Liver (tissue), 3 donors: ENCODE measurements at regions not wholly inside any gene's neighbourhood (a gene's known extent, or its start where the extent isn't known, plus 50 kb on each side); places are given as distances from the start of the nearest gene placed in this dataset.

Experiments used
- CTCF ChIP-seq: fragments of 150-350 bp; IDR thresholded peaks from 2 replicates; pipeline ENCODE4 v1.5.1; 2017; ENCODE audit warnings: improper control_type of control experiment, low read depth, low read length; ENCODE audit not compliant: missing input control
- FOXA1 ChIP-seq: IDR thresholded peaks from 2 replicates; pipeline ENCODE4 v1.6.1; 2016; ENCODE audit warnings: antibody characterized with exemption
- GABPA ChIP-seq, 2 donors: IDR thresholded peaks in 1 of 2; conservative IDR thresholded peaks in 1 of 2; 2 replicates each; pipeline ENCODE4 v1.6.1; 2016; ENCODE audit warnings: antibody characterized with exemption in 2 of 2, mild to moderate bottlenecking in 1 of 2, moderate library complexity in 1 of 2
- HNF4G ChIP-seq: IDR thresholded peaks from 2 replicates; pipeline ENCODE4 v1.6.1; 2016; ENCODE audit warnings: antibody characterized with exemption
- JUND ChIP-seq, 2 donors: IDR thresholded peaks; 2 replicates each; pipeline ENCODE4 v1.6.1; 2016; ENCODE audit warnings: antibody characterized with exemption in 2 of 2
- RAD21 ChIP-seq, 2 donors: IDR thresholded peaks; 2 replicates each; pipeline ENCODE4 v1.6.1; 2016; ENCODE audit warnings: antibody characterized with exemption in 2 of 2, mild to moderate bottlenecking in 2 of 2
- RXRA ChIP-seq, 2 donors: IDR thresholded peaks; 2 replicates each; pipeline ENCODE4 v1.6.1; 2017 to 2018; ENCODE audit warnings: antibody characterized with exemption in 2 of 2, mild to moderate bottlenecking in 1 of 2
- SP1 ChIP-seq: IDR thresholded peaks from 2 replicates; pipeline ENCODE4 v1.6.1; 2018; ENCODE audit warnings: antibody characterized with exemption, mild to moderate bottlenecking
- TAF1 ChIP-seq: conservative IDR thresholded peaks from 2 replicates; pipeline ENCODE4 v1.6.1; 2016; ENCODE audit warnings: antibody characterized with exemption, mild to moderate bottlenecking
- YY1 ChIP-seq: IDR thresholded peaks from 2 replicates; pipeline ENCODE4 v1.6.1; 2016; ENCODE audit warnings: antibody characterized with exemption, mild to moderate bottlenecking
- TF ChIP-seq, protein P1 (sequence below): IDR thresholded peaks from 2 replicates; pipeline ENCODE4 v1.6.1; 2016; ENCODE audit warnings: antibody characterized with exemption, mild to moderate bottlenecking
- TF ChIP-seq, protein P2 (sequence below): IDR thresholded peaks from 2 replicates; pipeline ENCODE4 v1.6.1; 2016; ENCODE audit warnings: antibody characterized with exemption
- TF ChIP-seq, protein P3 (sequence below): IDR thresholded peaks from 2 replicates; pipeline ENCODE4 v1.6.1; 2016; ENCODE audit warnings: antibody characterized with exemption
- donor health status: healthy.
- donor health status: healthy.

GRCh38 chrX:10095698-10096432 lies 60.9 kb upstream of the CLCN4 start:
- TF ChIP-seq CTCF (no peak), RXRA (IDR thresholded peaks at IDR 0.05) (no peak), JUND (IDR thresholded peaks at IDR 0.05) (no peak), YY1 (no peak), TAF1 (no peak), RAD21 (IDR thresholded peaks at IDR 0.05) (no peak), HNF4G (no peak), FOXA1 (no peak), GABPA (IDR thresholded peaks at IDR 0.05 in 1 of 2, conservative IDR thresholded peaks at IDR 0.05 in 1 of 2) (no peak), SP1 (no peak)
- TF ChIP-seq, protein P1, sequence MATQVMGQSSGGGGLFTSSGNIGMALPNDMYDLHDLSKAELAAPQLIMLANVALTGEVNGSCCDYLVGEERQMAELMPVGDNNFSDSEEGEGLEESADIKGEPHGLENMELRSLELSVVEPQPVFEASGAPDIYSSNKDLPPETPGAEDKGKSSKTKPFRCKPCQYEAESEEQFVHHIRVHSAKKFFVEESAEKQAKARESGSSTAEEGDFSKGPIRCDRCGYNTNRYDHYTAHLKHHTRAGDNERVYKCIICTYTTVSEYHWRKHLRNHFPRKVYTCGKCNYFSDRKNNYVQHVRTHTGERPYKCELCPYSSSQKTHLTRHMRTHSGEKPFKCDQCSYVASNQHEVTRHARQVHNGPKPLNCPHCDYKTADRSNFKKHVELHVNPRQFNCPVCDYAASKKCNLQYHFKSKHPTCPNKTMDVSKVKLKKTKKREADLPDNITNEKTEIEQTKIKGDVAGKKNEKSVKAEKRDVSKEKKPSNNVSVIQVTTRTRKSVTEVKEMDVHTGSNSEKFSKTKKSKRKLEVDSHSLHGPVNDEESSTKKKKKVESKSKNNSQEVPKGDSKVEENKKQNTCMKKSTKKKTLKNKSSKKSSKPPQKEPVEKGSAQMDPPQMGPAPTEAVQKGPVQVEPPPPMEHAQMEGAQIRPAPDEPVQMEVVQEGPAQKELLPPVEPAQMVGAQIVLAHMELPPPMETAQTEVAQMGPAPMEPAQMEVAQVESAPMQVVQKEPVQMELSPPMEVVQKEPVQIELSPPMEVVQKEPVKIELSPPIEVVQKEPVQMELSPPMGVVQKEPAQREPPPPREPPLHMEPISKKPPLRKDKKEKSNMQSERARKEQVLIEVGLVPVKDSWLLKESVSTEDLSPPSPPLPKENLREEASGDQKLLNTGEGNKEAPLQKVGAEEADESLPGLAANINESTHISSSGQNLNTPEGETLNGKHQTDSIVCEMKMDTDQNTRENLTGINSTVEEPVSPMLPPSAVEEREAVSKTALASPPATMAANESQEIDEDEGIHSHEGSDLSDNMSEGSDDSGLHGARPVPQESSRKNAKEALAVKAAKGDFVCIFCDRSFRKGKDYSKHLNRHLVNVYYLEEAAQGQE, result no peak
- TF ChIP-seq, protein P2, sequence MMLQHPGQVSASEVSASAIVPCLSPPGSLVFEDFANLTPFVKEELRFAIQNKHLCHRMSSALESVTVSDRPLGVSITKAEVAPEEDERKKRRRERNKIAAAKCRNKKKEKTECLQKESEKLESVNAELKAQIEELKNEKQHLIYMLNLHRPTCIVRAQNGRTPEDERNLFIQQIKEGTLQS, result no peak
- TF ChIP-seq, protein P3, sequence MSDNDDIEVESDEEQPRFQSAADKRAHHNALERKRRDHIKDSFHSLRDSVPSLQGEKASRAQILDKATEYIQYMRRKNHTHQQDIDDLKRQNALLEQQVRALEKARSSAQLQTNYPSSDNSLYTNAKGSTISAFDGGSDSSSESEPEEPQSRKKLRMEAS, result no peak
